ENCODE measurements at regions not wholly inside any gene's neighbourhood (a gene's known extent, or its start where the extent isn't known, plus 50 kb on each side); places are given as distances from the start of the nearest gene placed in this dataset.

- TF ChIP-seq, protein P1, sequence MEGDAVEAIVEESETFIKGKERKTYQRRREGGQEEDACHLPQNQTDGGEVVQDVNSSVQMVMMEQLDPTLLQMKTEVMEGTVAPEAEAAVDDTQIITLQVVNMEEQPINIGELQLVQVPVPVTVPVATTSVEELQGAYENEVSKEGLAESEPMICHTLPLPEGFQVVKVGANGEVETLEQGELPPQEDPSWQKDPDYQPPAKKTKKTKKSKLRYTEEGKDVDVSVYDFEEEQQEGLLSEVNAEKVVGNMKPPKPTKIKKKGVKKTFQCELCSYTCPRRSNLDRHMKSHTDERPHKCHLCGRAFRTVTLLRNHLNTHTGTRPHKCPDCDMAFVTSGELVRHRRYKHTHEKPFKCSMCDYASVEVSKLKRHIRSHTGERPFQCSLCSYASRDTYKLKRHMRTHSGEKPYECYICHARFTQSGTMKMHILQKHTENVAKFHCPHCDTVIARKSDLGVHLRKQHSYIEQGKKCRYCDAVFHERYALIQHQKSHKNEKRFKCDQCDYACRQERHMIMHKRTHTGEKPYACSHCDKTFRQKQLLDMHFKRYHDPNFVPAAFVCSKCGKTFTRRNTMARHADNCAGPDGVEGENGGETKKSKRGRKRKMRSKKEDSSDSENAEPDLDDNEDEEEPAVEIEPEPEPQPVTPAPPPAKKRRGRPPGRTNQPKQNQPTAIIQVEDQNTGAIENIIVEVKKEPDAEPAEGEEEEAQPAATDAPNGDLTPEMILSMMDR (IDR thresholded peaks at IDR 0.05): peak in 1 of 4 donors; percentile 14
- no peak for TF ChIP-seq POLR2A (IDR thresholded peaks at IDR 0.05)
Observed at GRCh38 chr7:109322833-109323232, 753.2 kb downstream of the DNAJB9 start.

Data from right lobe of liver (tissue), 4 donors.